Hematopoietic multipotent progenitor cell treated with erythropoietin and hydrocortisone succinate and interleukin-3 and kit ligand, for 15 days (in vitro differentiated cells): ENCODE measurements at regions not wholly inside any gene's neighbourhood (a gene's known extent, or its start where the extent isn't known, plus 50 kb on each side); places are given as distances from the start of the nearest gene placed in this dataset.
A peak's percentile ranks its signal among the peaks of the same experiment; 100 is the strongest.

Experiments
- DNase-seq: peaks from one replicate; pipeline ENCODE4 v3.0.0-alpha.2; 2015; ENCODE audit warnings: low spot score

DNA sequence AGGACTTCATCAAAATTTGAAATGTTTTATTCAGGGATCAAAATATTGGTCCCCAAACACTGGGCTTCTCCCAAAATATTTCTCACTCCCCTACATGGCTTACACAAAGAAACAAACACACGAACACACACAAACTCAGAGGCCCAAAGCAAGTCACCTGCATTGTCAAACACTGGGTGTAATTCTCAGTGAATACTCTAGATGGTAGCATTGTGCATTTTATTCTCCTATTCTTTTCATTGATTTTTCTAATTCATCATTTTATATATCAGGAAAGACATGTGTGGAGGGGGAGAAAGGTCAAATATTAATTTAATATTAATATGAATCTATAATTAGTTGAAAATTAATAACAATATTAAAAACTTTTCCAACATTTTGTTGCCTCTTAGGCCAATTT, 72.3 kb upstream of the TNMD start:
- peak; percentile 1 for DNase-seq

DNA sequence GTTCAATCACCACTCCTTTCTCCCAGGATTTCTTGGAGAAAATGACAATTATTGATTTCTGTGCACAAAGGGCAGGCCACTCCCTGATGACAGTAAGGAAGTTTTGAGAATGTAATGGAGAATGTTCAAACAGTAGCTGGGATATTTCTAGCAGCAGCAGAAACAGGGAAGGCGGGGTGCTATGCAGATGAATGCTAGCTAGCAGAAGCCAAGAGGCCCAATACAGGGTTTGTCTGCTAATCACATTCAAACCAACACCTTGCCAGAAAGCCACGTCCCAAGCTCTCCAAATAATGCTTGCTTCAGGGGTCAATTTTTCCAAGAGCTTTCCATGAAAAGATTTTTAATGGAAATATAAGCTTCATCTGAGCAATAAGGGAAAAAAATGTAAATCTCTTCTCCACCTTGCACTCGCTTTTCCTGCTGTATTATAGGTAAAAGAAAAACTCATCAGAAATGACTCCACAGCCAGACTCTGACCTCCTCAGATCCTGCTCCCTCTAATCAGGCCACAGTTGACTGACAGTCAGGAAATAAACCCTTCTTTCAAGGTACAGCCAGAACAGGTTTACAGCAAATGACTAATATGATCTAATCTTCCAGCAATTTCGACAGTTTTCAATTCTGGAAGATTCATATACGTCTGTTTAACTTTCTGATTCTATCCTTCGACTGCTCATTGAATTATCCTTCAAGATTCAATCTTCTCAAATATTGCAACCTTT, 84.7 kb upstream of the PCDH19 start:
- no peak for DNase-seq

DNA sequence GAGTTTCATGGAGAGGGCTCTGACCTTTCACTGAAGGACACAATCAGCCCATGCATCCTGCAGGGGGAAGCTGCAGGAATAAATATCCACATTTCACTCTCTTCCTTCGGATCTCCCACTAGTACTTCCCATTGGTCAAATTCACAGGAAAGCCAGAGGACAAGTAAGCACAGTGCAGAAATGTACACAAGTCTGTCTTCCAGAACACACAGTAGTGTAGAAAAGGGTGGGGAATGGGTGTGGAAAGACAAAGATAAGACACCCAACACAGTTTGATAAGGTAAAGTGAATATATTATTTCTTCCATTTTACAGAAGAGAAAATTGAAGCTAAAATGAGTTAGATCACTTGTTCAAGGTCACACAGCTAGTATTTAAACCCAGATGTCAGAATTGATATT, 81.1 kb upstream of the PCDH19 start:
- no peak for DNase-seq

DNA sequence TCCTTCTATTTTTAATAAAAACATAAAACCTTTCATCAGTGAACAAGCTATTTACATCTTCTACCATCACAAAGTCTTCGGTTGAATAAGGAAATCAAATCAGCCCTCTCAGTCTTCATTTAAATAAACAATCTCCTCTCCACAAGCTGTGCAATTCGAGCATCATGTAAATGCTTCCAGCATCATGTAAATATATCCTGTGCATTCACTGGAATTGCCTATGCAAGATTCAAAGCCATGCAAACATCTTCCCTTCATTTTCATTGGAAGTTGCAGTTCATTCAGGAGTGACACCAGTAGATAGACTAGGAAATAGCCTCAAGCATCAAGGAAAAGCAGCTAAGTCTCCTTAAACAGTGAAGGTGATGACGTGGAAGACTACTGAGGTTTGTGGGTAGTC, 77.7 kb upstream of the PCDH19 start:
- DNase-seq, result no peak

DNA sequence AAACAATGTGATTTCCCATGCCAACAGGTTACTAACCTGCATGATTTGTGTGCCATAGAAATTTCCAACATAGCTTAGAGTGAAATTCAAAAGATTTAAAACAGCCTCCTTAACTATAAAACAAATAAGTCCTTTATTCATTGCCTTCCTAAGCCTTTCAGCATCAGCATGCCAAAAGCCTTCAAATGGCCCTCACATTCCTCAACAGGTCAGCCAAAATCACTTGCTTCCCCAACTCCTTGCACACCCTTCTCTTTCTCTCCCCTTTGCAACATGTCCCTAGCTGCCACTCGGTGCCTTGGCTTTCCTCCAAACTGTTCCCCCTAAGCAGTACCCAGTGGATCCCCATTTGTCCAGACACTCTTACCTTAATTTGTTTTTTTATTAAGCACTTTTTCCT, 74.9 kb upstream of the PCDH19 start:
- no peak for DNase-seq

DNA sequence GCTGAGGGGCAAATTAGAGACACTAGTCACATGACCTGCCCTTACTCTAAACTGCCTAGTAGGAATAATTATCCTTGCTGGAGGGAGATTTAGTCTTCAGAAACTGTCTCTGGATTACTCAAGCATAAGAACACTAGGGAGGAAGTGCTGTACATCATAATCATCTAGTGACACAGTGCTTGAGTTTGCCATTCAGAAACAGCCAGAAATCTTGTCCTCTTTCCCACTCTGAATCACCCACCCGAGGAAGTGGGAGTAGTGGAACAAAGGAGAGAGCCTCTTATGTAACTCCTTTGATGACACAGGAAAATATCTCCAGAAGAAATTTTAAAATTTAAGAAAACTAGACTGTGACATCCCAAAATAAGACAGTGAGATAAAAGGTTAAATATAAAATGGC, 69.3 kb upstream of the PCDH19 start:
- DNase-seq, result no peak

DNA sequence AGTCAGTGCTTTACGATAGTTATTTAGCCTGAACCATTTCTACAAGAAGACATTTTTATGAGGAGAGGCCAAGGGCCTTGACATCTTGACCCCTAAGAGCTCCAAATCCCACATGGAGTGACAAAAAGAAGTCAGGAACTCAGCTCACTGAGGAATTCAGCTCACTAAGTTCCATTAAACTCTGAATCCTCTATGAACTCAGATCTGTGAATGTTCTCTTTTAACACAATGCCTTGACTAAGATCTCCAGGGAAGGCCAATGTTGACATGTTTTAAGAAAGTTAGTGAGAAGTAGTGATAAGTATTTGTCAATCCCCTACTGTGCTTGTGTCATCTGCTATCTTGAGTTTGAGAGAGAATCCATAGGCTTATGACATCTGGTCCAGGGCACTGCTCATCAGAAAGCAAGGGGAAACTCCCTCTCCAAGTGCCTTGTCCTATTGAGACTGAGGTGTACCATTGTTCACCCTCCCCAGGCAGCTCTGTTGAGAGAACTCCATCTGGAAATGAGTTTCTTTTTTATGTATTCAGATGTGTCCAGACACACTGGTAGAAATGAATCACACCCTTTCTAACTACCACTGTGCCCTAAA, 68.7 kb upstream of the PCDH19 start:
- no peak for DNase-seq

DNA sequence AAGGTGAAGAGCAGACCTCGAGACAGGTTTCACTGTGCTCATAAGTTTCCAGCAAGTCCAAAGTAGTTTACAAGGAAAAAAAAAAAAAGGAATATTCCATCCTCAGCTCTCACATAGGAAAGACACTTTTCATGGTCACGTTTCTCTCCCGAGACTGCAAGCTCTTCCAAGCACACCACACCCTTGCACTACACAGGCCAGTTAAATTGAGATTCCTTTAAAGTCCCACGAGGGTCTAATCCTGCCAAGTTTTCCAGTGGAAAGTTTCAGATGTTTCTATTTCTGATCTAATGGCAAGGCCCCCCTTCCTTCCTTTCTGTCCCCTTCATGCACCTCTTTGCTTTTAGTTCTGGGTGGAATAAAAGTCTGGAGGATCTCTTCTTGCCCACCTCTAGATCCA, 67.9 kb upstream of the PCDH19 start:
- no peak for DNase-seq

DNA sequence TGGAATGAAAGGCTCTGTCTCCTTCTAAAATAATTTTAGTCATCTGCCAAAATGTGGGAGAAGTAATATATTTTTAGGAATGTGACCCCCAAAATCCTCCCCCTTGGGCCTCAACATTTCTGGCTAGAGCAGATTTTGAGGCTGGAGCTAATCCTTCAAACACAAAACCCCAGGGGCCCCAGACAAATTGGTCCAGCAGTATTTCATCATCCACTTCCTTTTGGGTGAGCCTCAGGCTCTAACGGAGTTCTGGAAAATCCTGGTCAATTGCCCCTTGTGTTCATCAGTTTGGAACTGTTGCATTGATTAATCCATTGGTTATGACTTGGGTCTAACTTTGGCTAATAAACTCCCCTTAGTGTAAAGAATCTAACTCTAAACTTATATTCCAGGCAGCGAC, 67.4 kb upstream of the PCDH19 start:
- DNase-seq, result no peak
